ENCODE measurements at regions not wholly inside any gene's neighbourhood (a gene's known extent, or its start where the extent isn't known, plus 50 kb on each side); places are given as distances from the start of the nearest gene placed in this dataset.

DNA sequence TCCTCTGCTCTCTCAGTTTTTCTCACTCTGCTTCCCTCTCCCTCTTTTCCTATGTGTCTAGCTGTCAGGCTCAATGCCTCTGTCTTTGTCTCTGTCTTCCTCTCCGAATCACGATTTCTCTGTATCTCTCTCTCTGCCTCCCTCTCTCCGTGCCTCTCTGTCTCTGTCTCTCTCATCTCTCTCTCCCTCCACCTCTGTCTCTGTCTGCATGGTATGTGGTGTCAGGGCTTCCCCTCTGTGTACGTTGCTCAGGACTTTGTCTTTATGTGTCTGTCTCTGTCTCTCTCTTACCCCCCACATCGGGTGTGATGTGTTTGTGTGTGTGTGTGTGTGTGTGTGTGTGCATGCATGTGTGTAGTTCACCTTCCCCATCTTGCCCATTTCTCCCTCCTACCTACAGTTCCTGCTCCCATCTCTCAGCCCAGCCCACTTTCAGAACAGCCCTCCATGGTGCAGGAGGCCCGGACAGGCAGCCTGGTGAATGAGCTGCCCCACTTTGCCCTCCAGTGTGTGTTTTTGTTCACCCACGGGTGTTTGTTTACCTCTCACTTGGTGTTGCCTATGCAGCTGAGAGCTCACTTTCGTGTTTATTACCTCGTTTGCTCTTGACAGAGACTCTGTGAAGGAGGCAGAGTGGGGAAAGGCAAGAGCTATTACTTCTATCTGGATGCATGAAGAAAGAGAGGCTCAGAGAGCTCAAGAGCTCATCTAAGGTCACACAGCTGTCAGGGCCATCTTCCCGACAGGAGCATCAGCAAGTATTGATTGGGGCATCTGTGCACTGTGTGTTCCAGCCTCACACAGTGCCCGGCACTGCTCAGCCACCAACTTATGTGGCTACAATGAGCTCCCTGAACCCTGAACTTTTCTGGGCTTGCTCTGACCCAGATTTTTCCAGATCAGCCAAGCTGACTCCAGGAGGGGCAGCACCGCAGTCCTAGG is 163.5 kb upstream of the ZMIZ1 start:
- 84 to 85% methylated on average over 12 of the region's 12 CpGs for WGBS, 2 donors
- H3K27me3 ChIP-seq: no peaks in the 10 kb centered on the region
- no peaks in the 10 kb centered on the region for H3K9me3 ChIP-seq
- H3K27ac ChIP-seq: no peak overlapping the region
- H3K36me3 ChIP-seq (ENCODE audit: low read depth, missing control alignments): no peaks in the 10 kb centered on the region
- DNase-seq: no peak
- TF ChIP-seq, protein P1, sequence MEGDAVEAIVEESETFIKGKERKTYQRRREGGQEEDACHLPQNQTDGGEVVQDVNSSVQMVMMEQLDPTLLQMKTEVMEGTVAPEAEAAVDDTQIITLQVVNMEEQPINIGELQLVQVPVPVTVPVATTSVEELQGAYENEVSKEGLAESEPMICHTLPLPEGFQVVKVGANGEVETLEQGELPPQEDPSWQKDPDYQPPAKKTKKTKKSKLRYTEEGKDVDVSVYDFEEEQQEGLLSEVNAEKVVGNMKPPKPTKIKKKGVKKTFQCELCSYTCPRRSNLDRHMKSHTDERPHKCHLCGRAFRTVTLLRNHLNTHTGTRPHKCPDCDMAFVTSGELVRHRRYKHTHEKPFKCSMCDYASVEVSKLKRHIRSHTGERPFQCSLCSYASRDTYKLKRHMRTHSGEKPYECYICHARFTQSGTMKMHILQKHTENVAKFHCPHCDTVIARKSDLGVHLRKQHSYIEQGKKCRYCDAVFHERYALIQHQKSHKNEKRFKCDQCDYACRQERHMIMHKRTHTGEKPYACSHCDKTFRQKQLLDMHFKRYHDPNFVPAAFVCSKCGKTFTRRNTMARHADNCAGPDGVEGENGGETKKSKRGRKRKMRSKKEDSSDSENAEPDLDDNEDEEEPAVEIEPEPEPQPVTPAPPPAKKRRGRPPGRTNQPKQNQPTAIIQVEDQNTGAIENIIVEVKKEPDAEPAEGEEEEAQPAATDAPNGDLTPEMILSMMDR (IDR thresholded peaks at IDR 0.05): no peak
- no peak for TF ChIP-seq POLR2A (IDR thresholded peaks at IDR 0.05)
- no peak overlapping the region for H3K4me3 ChIP-seq
- intact Hi-C loops (cut with DNase I; ENCODE audit: low total_unique reads): no loop called here
- H3K4me1 ChIP-seq: peaks cover 7% of the 10 kb centered on the region

DNA sequence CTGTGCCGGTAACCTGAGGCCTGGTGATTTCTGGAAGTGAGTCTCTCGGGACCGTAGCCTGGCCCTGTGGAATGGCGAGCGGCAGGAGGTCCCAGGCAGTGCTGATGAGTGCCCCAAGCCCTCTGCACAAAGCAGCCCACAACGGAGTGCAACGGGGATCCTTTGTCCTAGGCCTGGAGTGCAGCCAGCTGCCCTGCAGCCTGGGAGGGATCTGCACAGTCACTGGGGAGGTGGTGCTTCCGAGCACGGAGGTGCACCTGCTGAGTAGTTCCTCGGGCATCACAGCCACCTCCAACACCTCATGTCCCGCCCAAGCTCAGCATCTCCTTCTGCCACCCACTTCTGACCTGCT is 162.8 kb upstream of the ZMIZ1 start:
- H3K27ac ChIP-seq: no peak overlapping the region
- H3K9me3 ChIP-seq: no peaks in the 10 kb centered on the region
- 86 to 89% methylated on average over 7 to 11 of the region's 11 CpGs for WGBS, 2 donors
- DNase-seq: no peak
- H3K4me1 ChIP-seq: peaks cover 4% of the 10 kb centered on the region
- H3K36me3 ChIP-seq (ENCODE audit: low read depth, missing control alignments): no peaks in the 10 kb centered on the region
- no peak overlapping the region for H3K4me3 ChIP-seq
- intact Hi-C loops (cut with DNase I; ENCODE audit: low total_unique reads): no loop called here
- TF ChIP-seq, protein P1 (IDR thresholded peaks at IDR 0.05): no peak
- TF ChIP-seq POLR2A (IDR thresholded peaks at IDR 0.05): no peak
- H3K27me3 ChIP-seq: no peaks in the 10 kb centered on the region

DNA sequence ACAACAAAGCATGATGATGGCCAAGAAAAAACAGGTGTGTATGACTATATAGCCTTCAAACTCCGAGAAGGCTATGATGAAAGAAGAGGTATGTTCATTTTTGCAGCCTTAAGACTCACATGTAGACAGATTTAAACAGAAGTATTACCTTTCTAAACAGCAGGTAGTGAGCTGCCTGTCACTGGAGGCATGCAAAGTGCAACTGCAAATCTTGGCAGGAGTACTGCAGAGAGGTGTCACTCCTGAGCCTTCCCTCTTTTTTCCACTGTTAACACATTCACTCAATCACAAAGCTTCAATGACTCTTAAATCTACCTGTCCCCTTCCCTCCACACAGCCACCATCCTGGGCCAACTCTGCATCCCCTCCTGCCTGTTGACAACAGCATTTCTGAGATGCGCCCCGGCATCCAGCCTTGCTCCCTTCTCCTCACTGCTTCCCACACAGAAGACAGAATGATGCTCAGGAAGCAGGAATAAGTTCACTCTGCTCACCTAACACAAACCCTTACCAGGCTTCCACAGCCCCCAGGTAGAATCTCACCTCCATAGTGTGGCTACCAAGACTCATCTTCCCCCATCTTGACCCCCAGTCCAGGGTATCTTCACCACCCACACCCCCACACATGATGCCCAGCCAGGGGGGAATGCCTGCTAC is 161.9 kb upstream of the ZMIZ1 start:
- TF ChIP-seq, protein P1 (IDR thresholded peaks at IDR 0.05): no peak
- TF ChIP-seq POLR2A (IDR thresholded peaks at IDR 0.05): no peak
- Histone ChIP-seq H3K36me3 (ENCODE audit: low read depth, missing control alignments) (no peaks in the 10 kb centered on the region), H3K9me3 (no peaks in the 10 kb centered on the region), H3K27me3 (no peaks in the 10 kb centered on the region), H3K4me3 (no peak overlapping the region), H3K27ac (no peak overlapping the region), H3K4me1 (peaks cover 4% of the 10 kb centered on the region)
- no peak for DNase-seq
- intact Hi-C loops (cut with DNase I; ENCODE audit: low total_unique reads): no loop called here
- WGBS, 2 donors: 89 to 90% methylated on average over 3 of the region's 3 CpGs

DNA sequence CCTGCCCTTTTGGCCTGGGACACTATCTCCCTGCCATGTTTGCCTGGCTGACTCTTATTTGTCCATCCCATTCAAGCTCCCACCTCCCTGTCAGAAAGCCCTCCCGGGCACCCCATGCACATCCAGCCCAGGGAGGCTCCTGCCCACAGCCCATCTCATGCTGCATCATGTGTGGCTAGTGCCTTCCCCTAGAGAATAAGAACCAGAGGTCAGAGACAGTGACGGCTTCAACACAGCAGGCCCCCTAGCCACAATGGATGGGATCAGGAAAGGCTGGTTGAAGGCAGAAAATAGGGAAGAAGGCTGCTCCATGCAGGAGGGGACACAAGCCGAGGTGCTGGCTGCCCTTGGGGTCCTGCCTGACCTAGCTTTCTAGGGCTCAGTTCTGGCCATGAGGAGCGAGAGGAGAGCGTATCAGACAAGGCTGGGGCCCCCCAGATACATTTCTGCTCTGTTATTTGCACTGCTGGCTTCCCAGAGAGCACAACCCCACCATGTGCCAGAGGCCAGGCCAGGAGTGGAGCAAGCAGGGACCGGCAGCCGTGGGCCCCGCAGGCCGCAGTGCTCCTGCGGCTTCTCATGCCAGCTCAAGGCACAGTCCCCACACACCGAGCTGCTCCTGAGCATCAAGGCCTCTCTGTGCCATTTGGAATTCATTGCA is 161.1 kb upstream of the ZMIZ1 start:
- intact Hi-C loops (cut with DNase I; ENCODE audit: low total_unique reads): no loop called here
- no peak overlapping the region for H3K4me3 ChIP-seq
- H3K27ac ChIP-seq: no peak overlapping the region
- no peak for TF ChIP-seq POLR2A (IDR thresholded peaks at IDR 0.05)
- peaks cover 4% of the 10 kb centered on the region for H3K4me1 ChIP-seq
- no peaks in the 10 kb centered on the region for H3K36me3 ChIP-seq (ENCODE audit: low read depth, missing control alignments)
- no peak for DNase-seq
- WGBS, 2 donors: 47 to 85% methylated on average over 7 to 11 of the region's 11 CpGs
- no peaks in the 10 kb centered on the region for H3K27me3 ChIP-seq
- H3K9me3 ChIP-seq: no peaks in the 10 kb centered on the region

DNA sequence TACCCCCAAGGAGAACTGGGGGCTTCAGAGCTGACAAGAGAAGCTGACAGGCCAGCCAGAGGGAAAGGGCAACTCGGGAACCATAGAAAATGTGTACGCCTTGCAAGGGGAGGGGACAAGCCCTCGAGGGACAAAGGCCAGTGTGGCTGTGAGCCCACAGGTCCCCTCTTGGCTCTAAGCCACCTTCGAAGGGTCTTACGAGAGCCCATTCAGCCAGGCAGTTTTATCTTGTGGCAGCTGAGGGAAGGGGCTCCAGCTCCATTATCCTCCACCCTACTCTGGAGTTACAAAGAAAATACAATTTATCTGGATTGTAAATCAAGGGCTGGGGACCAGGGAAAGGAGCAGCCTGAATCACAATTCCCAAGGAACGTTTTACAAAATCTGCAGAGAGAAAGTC is 159.5 kb upstream of the ZMIZ1 start:
- no peaks in the 10 kb centered on the region for H3K27me3 ChIP-seq
- H3K27ac ChIP-seq: no peak overlapping the region
- no peak for DNase-seq
- intact Hi-C loops (cut with DNase I; ENCODE audit: low total_unique reads): no loop called here
- TF ChIP-seq, protein P1 (IDR thresholded peaks at IDR 0.05): no peak
- TF ChIP-seq POLR2A (IDR thresholded peaks at IDR 0.05): no peak
- no peaks in the 10 kb centered on the region for H3K36me3 ChIP-seq (ENCODE audit: low read depth, missing control alignments)
- H3K9me3 ChIP-seq: no peaks in the 10 kb centered on the region
- no peak overlapping the region for H3K4me3 ChIP-seq
- peaks cover 4% of the 10 kb centered on the region for H3K4me1 ChIP-seq
- WGBS, 2 donors: 76 to 79% methylated on average over 6 of the region's 6 CpGs

Measured in testis (tissue), 2 donors.